K562 (cell line): ENCODE measurements at regions not wholly inside any gene's neighbourhood (a gene's known extent, or its start where the extent isn't known, plus 50 kb on each side); places are given as distances from the start of the nearest gene placed in this dataset.

Experiments used
- DNMT1 ChIP-seq: fragments of 450-650 bp; IDR thresholded peaks from 2 replicates; pipeline ENCODE4 v1.6.1; 2016; ENCODE audit warnings: antibody characterized with exemption, mild to moderate bottlenecking
- E2F6 ChIP-seq, 2 experiments: IDR thresholded peaks; 2 replicates each; pipeline ENCODE4 v1.6.1; 2011; ENCODE audit warnings: borderline replicate concordance in 1 of 2, control low read depth in 1 of 2, low read depth in 1 of 2, low read length in 1 of 2, mild to moderate bottlenecking in 1 of 2, mixed read lengths in 1 of 2, moderate library complexity in 1 of 2; ENCODE audit not compliant: insufficient read depth in 1 of 2, insufficient read length in 1 of 2, poor library complexity in 1 of 2, severe bottlenecking in 1 of 2; ENCODE audit errors: extremely low read depth in 1 of 2
- E4F1 ChIP-seq: fragments of 250-450 bp; sonication (Bioruptor Pico); IDR thresholded peaks from 2 replicates; pipeline ENCODE4 v1.5.0; 2021; ENCODE audit warnings: mild to moderate bottlenecking, borderline replicate concordance
- FOXK1 ChIP-seq: sonication (generic); formaldehyde crosslinking; IDR thresholded peaks from 2 replicates; pipeline ENCODE4 v1.8.0; 2022; ENCODE audit warnings: missing genetic modification reagents, mild to moderate bottlenecking, borderline replicate concordance
- KLF13 ChIP-seq: fragments of 450-650 bp; IDR thresholded peaks from 2 replicates; pipeline ENCODE4 v1.6.1; 2016; ENCODE audit warnings: missing genetic modification characterization, low read depth, mild to moderate bottlenecking, missing compliant biosample characterization, moderate library complexity, borderline replicate concordance
- PBX2 ChIP-seq, 2 experiments: IDR thresholded peaks in 1 of 2; conservative IDR thresholded peaks in 1 of 2; 2 replicates each; pipeline ENCODE4 v1.6.1; 2016; ENCODE audit warnings: low read depth in 2 of 2, mild to moderate bottlenecking in 1 of 2, missing compliant biosample characterization in 1 of 2, missing genetic modification characterization in 1 of 2, moderate library complexity in 1 of 2
- SMARCE1 ChIP-seq: fragments of 450-650 bp; IDR thresholded peaks from 2 replicates; pipeline ENCODE4 v1.7.1; 2016; ENCODE audit warnings: mild to moderate bottlenecking
- TRIM25 ChIP-seq: fragments of 450-650 bp; IDR thresholded peaks from 2 replicates; pipeline ENCODE4 v1.7.0; 2016; ENCODE audit warnings: borderline replicate concordance
- ZNF140 ChIP-seq: fragments of 250-450 bp; sonication (Bioruptor Pico); IDR thresholded peaks from 2 replicates; pipeline ENCODE4 v1.8.0; 2021; ENCODE audit warnings: moderate library complexity, mild to moderate bottlenecking, inconsistent platforms
- ZNF197 ChIP-seq: fragments of 200-800 bp; sonication (Bioruptor generic); IDR thresholded peaks from 2 replicates; pipeline ENCODE4 v1.6.1; 2016; ENCODE audit warnings: low read depth, missing genetic modification characterization, missing compliant biosample characterization
- ZNF589 ChIP-seq: fragments of 200-800 bp; sonication (Bioruptor generic); IDR thresholded peaks from 2 replicates; pipeline ENCODE4 v1.6.1; 2016; ENCODE audit warnings: low read depth, missing genetic modification characterization, missing compliant biosample characterization
- ZNF707 ChIP-seq: fragments of 250-450 bp; sonication (Bioruptor Pico); conservative IDR thresholded peaks from 2 replicates; pipeline ENCODE4 v1.8.0; 2022; ENCODE audit warnings: inconsistent platforms, mild to moderate bottlenecking, moderate library complexity

DNA sequence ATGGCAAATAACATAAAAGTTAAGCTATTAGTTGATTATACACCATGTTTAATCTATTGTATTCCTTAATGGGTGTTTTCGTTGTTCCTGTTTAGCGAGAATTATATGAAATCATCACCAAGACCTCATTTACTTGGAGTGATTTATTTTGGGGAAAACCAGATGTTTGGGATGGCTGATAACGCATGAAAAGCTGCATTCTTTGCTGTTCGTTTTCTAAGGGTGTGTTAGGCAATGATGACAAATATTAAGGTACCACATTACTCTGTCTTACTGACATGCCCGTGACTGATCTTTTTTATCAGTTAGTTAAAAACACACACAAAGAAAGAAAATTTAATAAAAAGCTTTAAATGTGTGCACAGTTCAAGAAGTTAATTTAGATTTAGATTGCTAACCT lies 176.4 kb downstream of the ZFP64 start (continued):
- no peak for TF ChIP-seq SMARCE1
- no peak for TF ChIP-seq ZNF140 (CRISPR knock-in tag)
- TF ChIP-seq ZNF589 (CRISPR knock-in tag): no peak
- no peak for TF ChIP-seq DNMT1
- TF ChIP-seq FOXK1 (CRISPR knock-in tag): no peak
- no peak for TF ChIP-seq KLF13 (tag)
- no peak for TF ChIP-seq ZNF707 (CRISPR knock-in tag)
- TF ChIP-seq E4F1: no peak
- TF ChIP-seq ZNF197 (CRISPR knock-in tag): no peak
- no peak for TF ChIP-seq TRIM25
- no peak for TF ChIP-seq E2F6 (IDR thresholded peaks at IDR 0.05; ENCODE audit: borderline replicate concordance in 1 of 2, extremely low read depth in 1 of 2, insufficient read depth in 1 of 2, insufficient read length in 1 of 2, low read depth in 1 of 2, low read length in 1 of 2, poor library complexity in 1 of 2, severe bottlenecking in 1 of 2)
- TF ChIP-seq PBX2 (CRISPR knock-in tag; IDR thresholded peaks at IDR 0.05; ENCODE audit: low read depth): no peak
- TF ChIP-seq PBX2 (tag; conservative IDR thresholded peaks at IDR 0.05; ENCODE audit: low read depth): no peak
